Erythroblast (primary cell): ENCODE measurements at regions not wholly inside any gene's neighbourhood (a gene's known extent, or its start where the extent isn't known, plus 50 kb on each side); places are given as distances from the start of the nearest gene placed in this dataset.

Experiments used
- GATA1 ChIP-seq: IDR thresholded peaks from 2 replicates; pipeline ENCODE4 v1.6.1; 2011; ENCODE audit warnings: low read depth, mild to moderate bottlenecking, control low read depth, low read length, moderate library complexity
- POLR2A ChIP-seq: IDR thresholded peaks from 2 replicates; pipeline ENCODE4 v1.6.1; 2011; ENCODE audit warnings: mild to moderate bottlenecking, low read length

DNA sequence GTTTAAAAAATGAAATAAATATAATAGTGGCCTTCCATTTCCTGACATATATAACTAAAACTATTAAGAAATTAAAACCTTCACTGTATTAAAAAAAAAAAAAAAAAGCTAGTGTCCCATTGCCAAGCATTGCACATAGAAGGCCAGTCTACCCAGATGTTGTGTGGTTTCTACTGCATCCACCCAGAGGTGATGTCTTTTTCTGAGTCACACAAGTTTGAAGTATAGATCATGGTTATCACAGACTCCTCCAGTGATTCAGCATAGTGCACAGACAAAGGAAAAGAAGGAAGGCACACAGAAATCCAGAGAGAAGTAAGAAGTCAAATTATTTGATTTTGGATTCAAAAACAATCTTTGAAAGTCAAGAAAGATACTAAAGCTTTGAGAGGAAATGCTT, 429.0 kb downstream of the ETV1 start:
- TF ChIP-seq POLR2A (no peak), GATA1 (no peak)
